LNCAP (cell line): ENCODE measurements at regions not wholly inside any gene's neighbourhood (a gene's known extent, or its start where the extent isn't known, plus 50 kb on each side); places are given as distances from the start of the nearest gene placed in this dataset.

Experiments used
- TF ChIP-seq, protein P1 (sequence below): fragments of 450-650 bp; IDR thresholded peaks from 2 replicates; pipeline ENCODE4 v1.5.1; 2017; ENCODE audit warnings: mild to moderate bottlenecking

DNA sequence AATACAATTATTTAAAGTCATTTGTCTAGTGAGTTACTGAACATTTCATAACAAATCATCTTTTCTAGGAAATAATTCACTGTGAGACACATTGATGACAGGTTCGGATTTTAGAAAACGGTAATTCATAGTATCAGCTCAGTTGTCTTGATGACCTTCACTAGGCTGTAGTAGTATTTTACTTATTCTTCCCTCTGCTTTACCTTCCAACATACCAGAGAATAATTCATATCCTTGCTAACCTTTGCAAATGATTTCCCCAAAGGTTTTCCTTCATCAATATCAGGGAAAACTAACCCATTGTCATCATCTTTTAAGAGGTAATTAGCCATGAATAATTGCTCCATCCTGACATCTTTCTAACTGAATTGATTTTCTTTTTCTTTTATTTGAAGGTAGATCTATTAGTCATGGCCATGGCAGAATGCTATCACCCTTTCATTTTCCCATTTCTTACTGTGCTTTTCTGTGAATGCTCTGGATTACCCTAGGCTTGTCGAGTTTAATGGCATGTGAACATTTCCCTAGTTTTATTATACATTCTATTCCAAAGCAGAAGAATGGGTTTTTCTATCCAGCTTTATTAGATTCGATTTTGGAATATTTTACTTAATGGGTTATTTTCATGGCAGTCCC is 299.2 kb downstream of the OLFM4 start:
- TF ChIP-seq, protein P1, sequence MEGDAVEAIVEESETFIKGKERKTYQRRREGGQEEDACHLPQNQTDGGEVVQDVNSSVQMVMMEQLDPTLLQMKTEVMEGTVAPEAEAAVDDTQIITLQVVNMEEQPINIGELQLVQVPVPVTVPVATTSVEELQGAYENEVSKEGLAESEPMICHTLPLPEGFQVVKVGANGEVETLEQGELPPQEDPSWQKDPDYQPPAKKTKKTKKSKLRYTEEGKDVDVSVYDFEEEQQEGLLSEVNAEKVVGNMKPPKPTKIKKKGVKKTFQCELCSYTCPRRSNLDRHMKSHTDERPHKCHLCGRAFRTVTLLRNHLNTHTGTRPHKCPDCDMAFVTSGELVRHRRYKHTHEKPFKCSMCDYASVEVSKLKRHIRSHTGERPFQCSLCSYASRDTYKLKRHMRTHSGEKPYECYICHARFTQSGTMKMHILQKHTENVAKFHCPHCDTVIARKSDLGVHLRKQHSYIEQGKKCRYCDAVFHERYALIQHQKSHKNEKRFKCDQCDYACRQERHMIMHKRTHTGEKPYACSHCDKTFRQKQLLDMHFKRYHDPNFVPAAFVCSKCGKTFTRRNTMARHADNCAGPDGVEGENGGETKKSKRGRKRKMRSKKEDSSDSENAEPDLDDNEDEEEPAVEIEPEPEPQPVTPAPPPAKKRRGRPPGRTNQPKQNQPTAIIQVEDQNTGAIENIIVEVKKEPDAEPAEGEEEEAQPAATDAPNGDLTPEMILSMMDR, result no peak

DNA sequence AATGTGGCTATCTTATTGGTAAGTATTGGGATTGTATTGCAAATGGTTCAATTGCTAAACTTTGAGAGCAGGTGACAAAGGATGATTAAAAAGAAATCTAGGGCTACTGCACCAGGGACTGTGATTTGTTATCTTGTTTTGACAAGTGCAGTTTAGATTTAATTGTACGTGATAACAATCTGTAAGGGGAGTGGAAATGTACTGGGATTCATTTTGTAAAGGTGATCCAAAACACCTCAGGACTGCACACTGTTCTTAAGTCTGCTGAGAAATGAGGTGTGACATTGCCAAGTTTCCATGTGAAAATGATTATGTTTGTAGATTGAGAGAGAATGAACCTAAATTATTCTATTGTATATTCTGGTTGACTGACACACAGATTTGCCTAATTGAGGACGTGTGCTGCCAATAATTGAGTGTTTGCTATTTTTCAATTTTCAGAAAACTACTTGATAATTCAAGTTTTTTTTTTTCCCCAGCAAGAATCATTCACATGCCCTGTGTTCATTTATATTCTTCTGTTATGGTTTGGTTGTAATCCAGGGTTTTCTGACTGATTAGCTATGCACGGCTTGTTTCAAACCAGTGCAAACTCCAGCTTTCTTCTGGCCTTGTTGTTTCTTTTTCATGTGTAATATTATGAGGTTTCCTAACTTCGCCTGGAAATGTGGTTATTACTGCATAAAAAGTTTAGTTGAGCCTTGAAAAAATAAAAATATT is 308.0 kb downstream of the OLFM4 start:
- TF ChIP-seq, protein P1, result no peak

DNA sequence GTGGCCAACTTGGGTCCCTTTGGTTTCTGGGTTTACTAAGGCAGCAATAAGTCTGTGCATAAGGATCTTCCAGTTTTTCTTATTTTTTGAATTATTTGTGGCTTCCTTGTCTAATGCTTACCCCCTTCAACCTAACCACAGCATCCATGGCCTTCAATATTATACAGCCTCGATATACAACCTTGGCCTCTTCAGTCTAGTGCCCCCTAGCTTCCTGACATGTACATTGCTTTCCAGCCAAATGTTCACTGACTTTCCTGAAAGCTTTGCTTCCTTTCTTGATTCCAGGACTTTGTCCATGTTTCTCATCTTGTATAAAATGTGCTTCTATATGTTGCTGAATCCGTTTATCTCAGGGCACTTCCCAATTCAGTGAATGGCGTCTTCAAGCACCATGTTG is 310.1 kb downstream of the OLFM4 start:
- TF ChIP-seq, protein P1, result no peak

DNA sequence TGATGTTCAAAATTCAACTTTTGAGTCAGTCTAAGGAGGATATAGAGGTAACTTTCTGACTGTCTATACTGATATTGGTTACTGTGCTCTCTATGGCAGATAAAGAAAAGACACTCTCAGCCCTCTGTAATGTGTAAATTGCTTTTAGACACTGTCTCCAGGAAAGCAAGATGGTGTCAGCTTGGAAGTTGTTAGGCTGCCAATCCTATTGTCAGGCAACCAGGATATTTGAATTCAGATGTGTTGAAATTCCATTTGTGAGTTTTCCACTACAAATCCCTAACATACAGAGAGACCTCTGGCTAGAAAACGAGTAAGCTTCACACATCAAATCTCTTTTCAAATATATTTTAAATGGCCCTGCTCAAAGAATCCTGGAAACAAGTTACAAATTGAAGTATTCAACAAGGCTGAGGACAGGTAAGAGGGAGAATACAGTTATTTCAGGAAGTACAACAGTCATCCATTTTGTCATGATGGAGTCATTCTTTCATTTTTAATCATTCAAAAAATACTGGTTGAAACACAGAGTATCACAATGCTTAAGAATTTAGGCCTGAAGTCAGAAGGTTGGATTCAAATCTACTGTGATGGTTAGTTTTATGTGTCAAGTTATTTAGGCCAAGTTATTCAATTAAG is 312.0 kb downstream of the OLFM4 start:
- TF ChIP-seq, protein P1, result no peak

DNA sequence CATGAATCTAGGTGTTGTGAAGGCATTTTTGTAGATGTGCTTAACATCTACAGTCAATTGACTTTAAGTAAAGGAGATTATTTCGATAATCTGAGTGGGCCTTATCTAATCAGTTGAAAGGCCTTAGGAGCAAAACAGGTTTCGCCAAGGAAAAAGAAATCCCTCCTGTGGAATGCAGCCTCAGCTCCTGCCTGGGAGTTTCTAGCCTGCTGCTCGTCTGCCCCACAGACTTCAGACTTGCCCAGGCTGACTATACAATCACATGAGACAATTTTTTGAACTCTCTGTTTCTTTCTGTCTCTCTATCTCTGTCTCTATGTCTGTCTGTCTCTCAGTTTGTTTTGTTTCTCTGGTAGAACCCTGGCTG is 312.5 kb downstream of the OLFM4 start:
- TF ChIP-seq, protein P1, result no peak

DNA sequence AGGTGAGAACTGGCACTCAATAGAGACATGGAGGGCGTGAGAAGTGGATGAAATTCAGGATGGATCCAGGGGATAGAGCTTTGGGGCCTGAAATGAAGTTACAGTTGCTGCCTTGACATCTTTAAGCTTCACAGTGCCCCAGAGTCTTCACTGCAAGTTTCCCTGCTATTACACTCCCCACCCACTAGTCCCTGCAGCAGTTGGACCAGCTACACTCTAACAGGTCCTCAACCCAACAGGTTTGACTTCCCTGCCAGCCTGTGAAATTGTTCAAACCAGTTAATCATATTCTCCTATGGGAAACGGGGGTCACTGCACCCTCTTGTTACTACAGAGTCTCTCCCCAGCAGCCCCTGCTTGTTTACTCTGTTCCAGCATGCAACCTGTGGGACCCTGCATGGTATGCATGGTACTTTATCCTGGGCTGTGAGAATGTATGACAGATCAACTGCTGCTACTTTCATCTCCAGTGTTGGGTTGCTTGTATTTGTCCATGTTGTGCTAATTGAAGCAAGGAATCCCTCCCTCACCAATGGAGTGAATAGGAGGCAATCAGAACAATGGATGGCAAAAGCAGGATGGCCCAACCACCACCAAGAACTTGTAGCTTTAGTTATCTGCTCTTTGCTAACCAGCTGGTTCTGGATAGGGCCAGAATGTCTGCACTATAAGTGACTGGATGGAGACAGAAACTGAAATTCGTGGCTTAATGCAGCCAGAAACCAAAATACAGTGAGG is 314.2 kb downstream of the OLFM4 start:
- TF ChIP-seq, protein P1, result no peak

DNA sequence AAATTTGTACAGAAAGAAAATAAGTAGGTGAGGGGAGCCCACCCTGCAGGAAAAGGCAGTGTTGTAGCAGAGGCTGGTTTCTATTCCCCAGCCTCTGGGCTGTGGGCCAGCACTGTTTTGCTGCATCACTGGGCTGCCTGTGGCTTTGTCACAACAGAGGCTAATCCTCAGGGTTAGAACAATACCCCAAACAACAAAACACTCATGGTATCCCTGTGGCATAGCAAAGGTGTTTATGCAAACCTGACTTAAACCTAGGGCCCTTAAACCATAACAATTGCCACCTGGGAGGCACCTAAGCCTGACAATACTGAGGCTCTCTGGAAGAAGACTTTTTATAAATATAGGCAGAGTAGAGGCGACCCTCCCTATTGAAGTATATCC is 314.7 kb downstream of the OLFM4 start:
- TF ChIP-seq, protein P1, result no peak
